HG02938 (cell line): ENCODE measurements at regions not wholly inside any gene's neighbourhood (a gene's known extent, or its start where the extent isn't known, plus 50 kb on each side); places are given as distances from the start of the nearest gene placed in this dataset.

ENCODE experiments used
- ATAC-seq: cut with Tn5 transposase; IDR thresholded peaks from one replicate; pipeline ENCODE4 v1.9.1; 2021; ENCODE audit warnings: mild to moderate bottlenecking, moderate library complexity; ENCODE audit not compliant: unreplicated experiment

- no peak for ATAC-seq
Observed at GRCh38 chr13:104855581-104855980, 1679.9 kb downstream of the EFNB2 start.

DNA sequence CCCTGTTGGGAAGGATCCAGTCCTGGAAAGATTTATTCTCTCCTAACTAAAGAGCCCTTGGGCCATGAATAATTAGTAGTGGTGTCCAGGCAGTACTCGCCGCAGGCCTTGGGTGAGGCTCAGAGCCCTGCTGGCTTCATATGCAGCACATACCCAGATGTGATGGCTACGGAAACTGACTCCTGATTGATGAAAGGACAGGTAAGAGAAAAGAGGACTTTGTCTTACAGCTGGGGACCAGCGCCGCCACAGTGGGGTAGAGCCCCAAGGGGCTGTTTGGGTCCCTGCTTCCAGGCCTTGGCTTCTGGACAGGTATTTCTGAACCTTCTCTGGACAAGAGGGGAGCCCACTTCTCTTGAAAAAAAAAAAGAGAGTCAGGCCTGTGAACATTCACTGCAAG, 1680.8 kb downstream of the EFNB2 start:
- no peak for ATAC-seq

GRCh38 chr13:104854007-104854406, 1681.5 kb downstream of the EFNB2 start:
- no peak for ATAC-seq

DNA sequence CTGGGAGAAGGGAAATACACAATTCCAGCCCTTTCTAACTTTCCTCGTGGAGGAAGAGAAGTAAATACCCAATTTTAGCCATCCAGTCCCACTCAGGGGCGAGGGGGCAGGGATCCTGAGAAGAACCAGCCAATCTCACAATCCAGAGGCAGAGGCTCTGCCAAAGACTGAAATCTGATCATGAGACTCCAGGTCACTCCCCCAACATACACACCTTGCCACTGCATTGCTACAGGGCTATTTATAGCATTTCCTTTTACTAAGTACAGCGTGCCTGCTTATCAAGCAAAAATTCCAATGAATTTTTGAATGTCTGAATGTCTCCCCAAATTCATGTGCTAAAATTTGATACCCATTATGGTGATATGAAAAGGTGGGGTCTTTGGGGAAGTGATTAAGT, 1687.5 kb downstream of the EFNB2 start:
- no peak for ATAC-seq

DNA sequence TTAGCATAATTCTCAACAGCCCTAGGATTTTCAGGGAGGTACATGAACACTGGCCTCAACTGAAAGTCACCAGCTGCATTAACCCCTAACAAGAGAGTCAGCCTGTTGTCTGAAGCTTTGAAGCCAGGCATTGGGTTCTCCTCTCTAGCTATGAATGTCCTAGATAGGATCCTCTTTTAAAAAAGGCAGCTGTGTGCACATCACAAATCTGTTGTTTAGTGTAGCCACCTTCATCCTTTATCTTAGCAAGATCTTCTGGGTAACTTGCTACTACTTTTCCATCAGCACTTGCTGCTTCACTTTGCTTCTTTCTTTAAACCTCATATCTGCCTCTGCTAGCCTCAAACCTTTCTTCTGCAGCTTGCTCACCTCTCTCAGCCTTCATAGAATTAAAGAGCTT, 1692.1 kb downstream of the EFNB2 start:
- ATAC-seq: no peak

DNA sequence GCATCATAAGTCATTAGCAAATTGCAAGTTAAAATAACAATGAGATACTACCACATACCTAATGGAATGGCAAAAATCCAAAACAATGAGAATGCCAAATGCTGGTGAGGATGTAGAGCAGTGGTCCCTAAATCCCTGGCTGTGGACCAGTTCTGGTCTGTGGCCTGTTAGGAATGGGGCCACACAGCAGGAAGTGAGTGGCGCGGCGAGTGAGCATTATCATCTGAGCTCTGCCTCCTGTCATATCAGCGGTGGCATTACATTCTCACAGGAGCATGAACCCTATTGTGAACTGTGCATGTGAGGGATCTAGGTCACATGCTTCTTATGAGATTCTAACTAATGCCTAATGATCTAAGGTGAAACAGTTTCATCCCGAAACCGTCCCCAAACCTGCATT, 1694.4 kb downstream of the EFNB2 start:
- no peak for ATAC-seq

GRCh38 chr13:104837756-104838155, 1697.7 kb downstream of the EFNB2 start:
- ATAC-seq: no peak

DNA sequence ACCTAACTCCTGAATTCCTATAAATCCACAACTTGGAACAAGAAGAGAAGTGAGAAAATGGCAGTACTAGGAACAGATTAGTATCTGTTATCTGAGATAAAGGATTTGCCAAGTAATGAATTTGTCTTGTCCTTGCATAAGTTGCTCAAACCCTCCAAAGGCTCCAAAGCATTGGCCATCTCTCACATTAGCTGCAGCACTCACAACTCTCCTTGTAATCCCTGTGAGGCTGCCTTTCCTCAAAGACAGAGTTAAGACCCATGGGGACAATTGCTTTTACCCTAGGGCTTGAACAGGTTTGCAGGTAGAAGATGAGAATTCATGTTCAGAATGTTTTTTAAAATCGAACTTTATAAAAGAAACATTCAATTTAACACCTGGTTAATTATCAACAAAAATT, 1702.2 kb downstream of the EFNB2 start:
- ATAC-seq: no peak

- no peak for ATAC-seq
Observed at GRCh38 chr13:104832231-104832630, 1703.2 kb downstream of the EFNB2 start.

GRCh38 chr13:104831831-104832230, 1703.6 kb downstream of the EFNB2 start:
- ATAC-seq: no peak

DNA sequence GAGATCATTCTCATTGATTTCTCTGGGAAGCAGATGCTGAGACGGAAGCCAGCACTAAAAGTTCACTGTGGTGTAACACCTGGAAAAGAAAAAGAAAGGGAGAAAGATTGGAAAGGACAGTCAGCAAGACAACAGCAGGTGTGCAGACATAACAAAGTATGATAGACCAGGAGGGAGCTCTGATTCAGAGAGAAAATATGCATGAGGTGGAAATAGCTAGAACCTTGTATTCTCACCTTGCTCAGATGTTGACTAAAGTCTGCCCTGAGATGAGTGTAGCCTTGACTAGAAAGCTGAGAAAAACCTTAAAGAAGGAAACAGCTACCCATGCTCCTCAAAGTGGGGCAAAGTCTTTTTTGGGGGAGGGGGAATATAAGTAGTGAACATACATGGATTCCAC, 1711.8 kb downstream of the EFNB2 start:
- ATAC-seq: no peak

GRCh38 chr13:104823071-104823470, 1712.4 kb downstream of the EFNB2 start:
- no peak for ATAC-seq

GRCh38 chr13:104817271-104817670, 1718.2 kb downstream of the EFNB2 start:
- ATAC-seq: no peak

- no peak for ATAC-seq
Observed at GRCh38 chr13:104816726-104817125, 1718.7 kb downstream of the EFNB2 start.

GRCh38 chr13:104810242-104810641, 1725.2 kb downstream of the EFNB2 start:
- ATAC-seq: no peak

DNA sequence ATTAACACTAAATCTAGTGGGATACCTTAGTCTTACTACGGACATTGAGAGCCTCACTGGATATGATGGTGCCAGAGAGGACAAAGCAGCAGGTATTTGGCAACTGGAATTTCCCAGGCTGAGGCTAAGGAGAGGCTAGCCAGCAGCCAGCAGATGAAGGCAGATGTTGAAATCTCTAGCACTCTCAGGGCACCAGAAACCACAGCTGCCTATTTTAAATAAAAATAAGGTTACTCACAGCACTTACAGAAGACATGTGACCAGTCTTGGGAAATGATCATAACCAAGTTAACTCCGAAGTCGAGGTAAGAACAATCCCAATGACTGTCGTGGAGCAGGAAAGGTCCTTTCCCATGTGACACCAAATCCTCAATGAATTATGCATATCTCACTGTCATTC, 1726.0 kb downstream of the EFNB2 start:
- ATAC-seq: no peak

- ATAC-seq: no peak
Observed at GRCh38 chr13:104805346-104805745, 1730.1 kb downstream of the EFNB2 start.

- no peak for ATAC-seq
Observed at GRCh38 chr13:104799152-104799551, 1732.9 kb upstream of the SLC10A2 start.

DNA sequence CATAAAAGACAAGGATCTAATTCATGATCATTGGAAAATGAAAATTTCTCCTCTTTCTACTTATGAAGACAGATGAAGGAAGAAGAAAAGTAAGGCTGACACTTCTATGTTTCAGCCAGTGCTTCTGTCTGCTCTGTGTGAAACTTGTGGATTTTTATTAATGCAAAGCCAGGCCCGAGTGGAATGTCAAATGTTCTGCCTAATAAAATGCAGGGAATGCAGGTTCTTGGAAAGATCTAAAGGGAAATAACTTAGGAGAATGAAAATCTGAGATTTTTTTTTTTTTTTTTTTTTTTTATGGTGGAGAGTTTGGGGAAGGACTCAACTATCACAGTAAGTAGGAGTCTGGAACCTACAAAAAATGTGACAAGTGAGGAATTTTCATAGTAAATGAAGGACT, 1732.3 kb upstream of the SLC10A2 start:
- ATAC-seq: no peak

- ATAC-seq: no peak
Observed at GRCh38 chr13:104796581-104796980, 1730.4 kb upstream of the SLC10A2 start.

DNA sequence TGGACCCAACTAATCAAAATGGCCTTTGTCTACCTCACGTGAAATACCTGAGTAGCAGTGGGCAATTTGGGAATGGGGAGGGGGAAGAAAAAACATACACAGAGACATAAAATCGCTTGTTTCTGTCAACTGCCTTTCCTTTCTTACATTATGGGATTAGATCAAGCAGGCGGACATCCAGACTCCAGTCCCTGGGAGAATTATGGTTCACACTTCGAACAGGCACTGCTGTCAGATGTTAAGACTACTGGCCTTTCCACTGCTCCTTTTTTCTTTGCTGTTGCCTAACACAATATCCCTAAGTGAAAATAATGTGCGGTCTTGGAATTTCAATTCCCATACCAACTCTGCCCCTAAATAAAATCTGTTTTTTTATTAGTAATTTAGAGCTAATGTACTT, 1719.7 kb upstream of the SLC10A2 start:
- no peak for ATAC-seq

- no peak for ATAC-seq
Observed at GRCh38 chr13:104784891-104785290, 1718.7 kb upstream of the SLC10A2 start.

DNA sequence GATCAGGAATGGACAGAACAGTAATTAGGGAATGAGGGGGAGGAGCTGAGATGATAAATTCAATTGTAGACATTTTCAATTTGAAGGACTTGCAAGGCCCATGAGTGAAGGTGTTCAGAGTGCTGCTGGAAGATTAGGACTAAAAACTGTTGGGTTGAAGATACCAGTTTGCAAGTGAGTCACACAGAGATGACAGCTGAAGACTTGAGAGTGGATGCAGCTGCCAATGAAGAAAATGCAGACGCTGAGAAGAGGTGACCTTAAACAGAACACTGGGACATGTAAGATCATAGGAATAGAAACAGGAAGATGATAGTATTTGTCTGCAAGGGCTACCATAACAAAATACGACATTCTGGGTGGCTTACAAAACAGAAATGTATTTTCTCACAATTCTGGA, 1716.5 kb upstream of the SLC10A2 start:
- no peak for ATAC-seq
